Peyer's patch (tissue), 4 donors: ENCODE measurements at regions not wholly inside any gene's neighbourhood (a gene's known extent, or its start where the extent isn't known, plus 50 kb on each side); places are given as distances from the start of the nearest gene placed in this dataset.

Source experiments
- DNase-seq, 3 donors: peaks; one replicate each; pipeline ENCODE4 v3.0.0-alpha.2; 2017 to 2019
- H3K27ac ChIP-seq, 4 donors: fragments of 200-600 bp; sonication (generic); one replicate each; pipeline ENCODE4 v1.5.1; 2016 to 2019
- H3K27me3 ChIP-seq, 2 donors: fragments of 200-600 bp; sonication (generic); one replicate each; pipeline ENCODE4 v1.5.1; 2019
- H3K36me3 ChIP-seq, 3 donors: fragments of 200-600 bp; sonication (generic); one replicate each; pipeline ENCODE4 v1.5.1; 2016 to 2019
- H3K4me1 ChIP-seq, 4 donors: fragments of 200-600 bp; sonication (generic); one replicate each; pipeline ENCODE4 v1.5.1; 2016 to 2019
- H3K4me3 ChIP-seq, 4 donors: fragments of 200-600 bp; sonication (generic); 1 replicate in 3 of 4; 2 replicates in 1 of 4; pipeline ENCODE4 v1.5.1; 2016 to 2019; ENCODE audit warnings: mild to moderate bottlenecking in 1 of 4
- H3K9me3 ChIP-seq, 4 donors: fragments of 200-600 bp; sonication (generic); one replicate each; pipeline ENCODE4 v1.5.1; 2016 to 2019; ENCODE audit warnings: mild to moderate bottlenecking in 1 of 4
- CTCF ChIP-seq, 6 experiments: fragments of 450-650 bp in 4 of 6; fragments of 200-600 bp in 2 of 6; sonication (generic) in 1 of 6; IDR thresholded peaks; one replicate each; pipeline ENCODE4 v1.5.1; 2017 to 2019; ENCODE audit warnings: antibody characterized with exemption in 6 of 6, mild to moderate bottlenecking in 3 of 6, moderate library complexity in 1 of 6
- POLR2A ChIP-seq, 2 donors: fragments of 450-650 bp; IDR thresholded peaks; one replicate each; pipeline ENCODE4 v1.5.1; 2017; ENCODE audit warnings: antibody characterized with exemption in 2 of 2, mild to moderate bottlenecking in 2 of 2, moderate library complexity in 2 of 2

GRCh38 chr10:78861529-78862327 is 207.0 kb upstream of the ZMIZ1 start:
- Histone ChIP-seq H3K27me3 (no peaks in the 10 kb centered on the region), H3K4me1 (no peaks in the 10 kb centered on the region), H3K36me3 (no peaks in the 10 kb centered on the region), H3K4me3 (no peak overlapping the region), H3K9me3 (no peaks in the 10 kb centered on the region), H3K27ac (no peak overlapping the region)
- no peak for TF ChIP-seq CTCF (IDR thresholded peaks at IDR 0.05)
- TF ChIP-seq POLR2A (IDR thresholded peaks at IDR 0.05), result no peak
- DNase-seq, result no peak

GRCh38 chr10:78862328-78862640 is 206.5 kb upstream of the ZMIZ1 start:
- no peak overlapping the region for H3K27ac ChIP-seq
- TF ChIP-seq CTCF (IDR thresholded peaks at IDR 0.05) (no peak), POLR2A (IDR thresholded peaks at IDR 0.05) (no peak)

GRCh38 chr10:78863140-78863905 is 205.4 kb upstream of the ZMIZ1 start:
- H3K36me3 ChIP-seq, result no peaks in the 10 kb centered on the region
- no peak for DNase-seq
- no peaks in the 10 kb centered on the region for H3K9me3 ChIP-seq
- H3K4me1 ChIP-seq, result no peaks in the 10 kb centered on the region
- no peaks in the 10 kb centered on the region for H3K27me3 ChIP-seq
- TF ChIP-seq CTCF (IDR thresholded peaks at IDR 0.05) (no peak), POLR2A (IDR thresholded peaks at IDR 0.05) (no peak)
- no peak overlapping the region for H3K27ac ChIP-seq
- no peak overlapping the region for H3K4me3 ChIP-seq

More at GRCh38 chr10:78862328-78862640, 206.5 kb upstream of the ZMIZ1 start:
- H3K4me3 ChIP-seq, result no peak overlapping the region
- no peaks in the 10 kb centered on the region for H3K27me3 ChIP-seq
- H3K4me1 ChIP-seq, result no peaks in the 10 kb centered on the region
- no peak for DNase-seq
- no peaks in the 10 kb centered on the region for H3K9me3 ChIP-seq
- H3K36me3 ChIP-seq, result no peaks in the 10 kb centered on the region

GRCh38 chr10:78863906-78864239 is 204.9 kb upstream of the ZMIZ1 start:
- no peak for TF ChIP-seq CTCF (IDR thresholded peaks at IDR 0.05)
- TF ChIP-seq POLR2A (IDR thresholded peaks at IDR 0.05), result no peak
- no peaks in the 10 kb centered on the region for H3K36me3 ChIP-seq
- no peak overlapping the region for H3K4me3 ChIP-seq
- no peaks in the 10 kb centered on the region for H3K9me3 ChIP-seq
- H3K27ac ChIP-seq, result no peak overlapping the region
- H3K4me1 ChIP-seq, result no peaks in the 10 kb centered on the region
- no peak for DNase-seq
- H3K27me3 ChIP-seq, result no peaks in the 10 kb centered on the region

- no peak for DNase-seq
- no peak for TF ChIP-seq CTCF (IDR thresholded peaks at IDR 0.05)
- no peak for TF ChIP-seq POLR2A (IDR thresholded peaks at IDR 0.05)
- Histone ChIP-seq H3K27ac (no peak overlapping the region), H3K36me3 (no peaks in the 10 kb centered on the region), H3K27me3 (no peaks in the 10 kb centered on the region), H3K9me3 (no peaks in the 10 kb centered on the region), H3K4me1 (no peaks in the 10 kb centered on the region), H3K4me3 (no peak overlapping the region)
These were observed 203.8 kb upstream of the ZMIZ1 start for GRCh38 chr10:78864761-78865537.
